ENCODE measurements at regions not wholly inside any gene's neighbourhood (a gene's known extent, or its start where the extent isn't known, plus 50 kb on each side); places are given as distances from the start of the nearest gene placed in this dataset.

DNA sequence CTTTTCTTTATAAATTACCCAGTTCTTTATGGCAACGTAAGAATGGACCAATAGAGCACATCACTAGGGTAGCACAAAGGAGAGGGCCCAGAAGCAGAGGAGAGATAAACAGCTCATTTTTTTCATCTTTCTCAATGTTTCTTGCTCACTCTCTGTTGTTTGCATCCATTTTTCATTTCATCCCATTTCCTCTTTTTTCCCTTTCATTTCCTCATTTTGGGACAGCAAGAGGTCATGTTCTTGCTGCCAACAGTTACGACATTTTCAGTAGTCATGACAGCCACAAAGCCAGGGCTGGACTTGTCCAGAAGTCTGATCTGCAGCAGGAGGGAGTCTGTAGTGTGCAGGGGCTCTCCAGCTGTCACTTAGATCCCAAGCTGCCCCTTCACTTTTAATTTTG, 52.7 kb upstream of the CYP1B1 start:
- TF ChIP-seq, protein P1, sequence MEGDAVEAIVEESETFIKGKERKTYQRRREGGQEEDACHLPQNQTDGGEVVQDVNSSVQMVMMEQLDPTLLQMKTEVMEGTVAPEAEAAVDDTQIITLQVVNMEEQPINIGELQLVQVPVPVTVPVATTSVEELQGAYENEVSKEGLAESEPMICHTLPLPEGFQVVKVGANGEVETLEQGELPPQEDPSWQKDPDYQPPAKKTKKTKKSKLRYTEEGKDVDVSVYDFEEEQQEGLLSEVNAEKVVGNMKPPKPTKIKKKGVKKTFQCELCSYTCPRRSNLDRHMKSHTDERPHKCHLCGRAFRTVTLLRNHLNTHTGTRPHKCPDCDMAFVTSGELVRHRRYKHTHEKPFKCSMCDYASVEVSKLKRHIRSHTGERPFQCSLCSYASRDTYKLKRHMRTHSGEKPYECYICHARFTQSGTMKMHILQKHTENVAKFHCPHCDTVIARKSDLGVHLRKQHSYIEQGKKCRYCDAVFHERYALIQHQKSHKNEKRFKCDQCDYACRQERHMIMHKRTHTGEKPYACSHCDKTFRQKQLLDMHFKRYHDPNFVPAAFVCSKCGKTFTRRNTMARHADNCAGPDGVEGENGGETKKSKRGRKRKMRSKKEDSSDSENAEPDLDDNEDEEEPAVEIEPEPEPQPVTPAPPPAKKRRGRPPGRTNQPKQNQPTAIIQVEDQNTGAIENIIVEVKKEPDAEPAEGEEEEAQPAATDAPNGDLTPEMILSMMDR (IDR thresholded peaks at IDR 0.05; ENCODE audit: low read length), result no peak
- TF ChIP-seq EZH2 (optimal IDR thresholded peaks at IDR 0.05; ENCODE audit: low read depth, low read length) (no peak), EZH2phosphoT487 (IDR thresholded peaks at IDR 0.05; ENCODE audit: low read length) (no peak)

Data from MM.1S (cell line).